Keratinocyte (primary cell): ENCODE measurements at regions not wholly inside any gene's neighbourhood (a gene's known extent, or its start where the extent isn't known, plus 50 kb on each side); places are given as distances from the start of the nearest gene placed in this dataset.

ENCODE experiments used
- DNase-seq: peaks from one replicate; pipeline ENCODE4 v3.0.0-alpha.2; 2011; ENCODE audit warnings: low read depth, missing footprints, low spot score
- FAIRE-seq: peaks from 2 replicates; lab custom pipeline; 2011; peaks lifted over from hg19 to GRCh38; lab: Jason Lieb, UNC
- H2AFZ ChIP-seq: 2 replicates; pipeline ENCODE4 v1.6.0; 2012; ENCODE audit warnings: low read length, control low read depth, inconsistent platforms; ENCODE audit not compliant: control insufficient read depth
- H3K27ac ChIP-seq: 2 replicates; pipeline ENCODE4 v1.5.1; 2011; ENCODE audit warnings: low read length; ENCODE audit not compliant: control insufficient read depth, insufficient read depth
- H3K27me3 ChIP-seq: 3 replicates; pipeline ENCODE4 v1.6.0; 2011; ENCODE audit warnings: low read length; ENCODE audit not compliant: control insufficient read depth, insufficient read depth; ENCODE audit errors: extremely low read depth
- H3K36me3 ChIP-seq, 2 experiments: 2 replicates in 1 of 2; 3 replicates in 1 of 2; pipeline ENCODE4 v1.5.1; 2011; ENCODE audit warnings: low read length in 2 of 2, mild to moderate bottlenecking in 1 of 2; ENCODE audit not compliant: control insufficient read depth in 2 of 2, insufficient read depth in 2 of 2; ENCODE audit errors: extremely low read depth in 1 of 2
- H3K4me1 ChIP-seq: 3 replicates; pipeline ENCODE4 v1.5.1; 2011; ENCODE audit warnings: low read length; ENCODE audit not compliant: control insufficient read depth, insufficient read depth; ENCODE audit errors: extremely low read depth
- H3K4me2 ChIP-seq: 3 replicates; pipeline ENCODE4 v1.6.0; 2011; ENCODE audit warnings: low read depth, low read length; ENCODE audit not compliant: control insufficient read depth, insufficient read depth; ENCODE audit errors: extremely low read depth
- H3K4me3 ChIP-seq, 3 experiments: fragments of 200-600 bp in 1 of 3; sonication (generic) in 1 of 3; 2 replicates in 2 of 3; 3 replicates in 1 of 3; pipeline ENCODE4 v1.5.1; 2011 to 2016; ENCODE audit warnings: low read length in 3 of 3, mild to moderate bottlenecking in 3 of 3, control low read depth in 2 of 3, inconsistent platforms in 1 of 3, low read depth in 1 of 3, mixed read lengths in 1 of 3, mixed run types in 1 of 3, moderate library complexity in 1 of 3; ENCODE audit not compliant: control insufficient read depth in 2 of 3, insufficient read depth in 2 of 3; ENCODE audit errors: extremely low read depth in 1 of 3
- H3K79me2 ChIP-seq: 2 replicates; pipeline ENCODE4 v1.6.0; 2012; ENCODE audit warnings: low read length; ENCODE audit not compliant: control insufficient read depth, insufficient read depth
- H3K9ac ChIP-seq: 3 replicates; pipeline ENCODE4 v1.6.0; 2011; ENCODE audit warnings: low read length; ENCODE audit not compliant: control insufficient read depth, insufficient read depth; ENCODE audit errors: extremely low read depth
- H3K9me1 ChIP-seq: 3 replicates; pipeline ENCODE4 v1.6.0; 2011; ENCODE audit warnings: low read length; ENCODE audit not compliant: control insufficient read depth, insufficient read depth; ENCODE audit errors: extremely low read depth
- H3K9me3 ChIP-seq: 2 replicates; pipeline ENCODE4 v1.5.1; 2012; ENCODE audit warnings: low read depth, low read length; ENCODE audit not compliant: control insufficient read depth
- H4K20me1 ChIP-seq: 3 replicates; pipeline ENCODE4 v1.6.0; 2011; ENCODE audit warnings: low read length; ENCODE audit not compliant: control insufficient read depth, insufficient read depth; ENCODE audit errors: extremely low read depth
- CTCF ChIP-seq, 3 experiments: IDR thresholded peaks in 1 of 3; conservative IDR thresholded peaks in 1 of 3; optimal IDR thresholded peaks in 1 of 3; 2 replicates in 2 of 3; 3 replicates in 1 of 3; pipeline versions ENCODE3 to v1.5.1; 2011; ENCODE audit warnings: low read length in 3 of 3, mild to moderate bottlenecking in 3 of 3, moderate library complexity in 2 of 3, control low read depth in 1 of 3, inconsistent platforms in 1 of 3; ENCODE audit not compliant: insufficient read depth in 2 of 3; ENCODE audit errors: extremely low read depth in 1 of 3
- EZH2 ChIP-seq: IDR thresholded peaks from one replicate; pipeline ENCODE4 v1.6.1; 2012; ENCODE audit warnings: inconsistent platforms, mild to moderate bottlenecking, low read length, moderate library complexity
- dilution Hi-C: fragments of 300-500 bp; cut with MboI; formaldehyde crosslinking; loops from one replicate; pipeline ENCODE4 v1.7.0; 2020; ENCODE audit warnings: low sequenced_read_pairs; ENCODE audit not compliant: extremely low pct_ligation_motif_present

- Histone ChIP-seq H3K79me2 (no peaks in the 10 kb centered on the region), H3K9ac (no peak overlapping the region), H3K4me3 (no peak overlapping the region), H3K4me1 (no peaks in the 10 kb centered on the region), H3K27me3 (no peaks in the 10 kb centered on the region), H3K36me3 (no peaks in the 10 kb centered on the region), H3K4me2 (no peak overlapping the region), H3K9me1 (no peaks in the 10 kb centered on the region), H3K27ac (no peak overlapping the region), H2AFZ (no peak overlapping the region), H4K20me1 (no peaks in the 10 kb centered on the region), H3K9me3 (no peaks in the 10 kb centered on the region)
- dilution Hi-C loops: no loop called here
- TF ChIP-seq CTCF (optimal IDR thresholded peaks at IDR 0.05 in 1 of 3, IDR thresholded peaks at IDR 0.05 in 1 of 3, conservative IDR thresholded peaks at IDR 0.05 in 1 of 3; ENCODE audit: extremely low read depth in 1 of 3, insufficient read depth in 2 of 3, low read length in 3 of 3) (no peak), EZH2 (no peak)
- FAIRE-seq (no peak), DNase-seq (no peak)
Measured at GRCh38 chr12:108424816-108425215, 85.7 kb upstream of the CMKLR1 start.

GRCh38 chr12:108424026-108424425 lies 84.9 kb upstream of the CMKLR1 start:
- TF ChIP-seq CTCF (optimal IDR thresholded peaks at IDR 0.05 in 1 of 3, IDR thresholded peaks at IDR 0.05 in 1 of 3, conservative IDR thresholded peaks at IDR 0.05 in 1 of 3; ENCODE audit: extremely low read depth in 1 of 3, insufficient read depth in 2 of 3, low read length in 3 of 3) (no peak), EZH2 (no peak)
- Histone ChIP-seq H3K36me3 (no peaks in the 10 kb centered on the region), H3K27ac (no peak overlapping the region), H2AFZ (no peak overlapping the region), H3K9me1 (no peaks in the 10 kb centered on the region), H3K4me2 (no peak overlapping the region), H3K9me3 (no peaks in the 10 kb centered on the region), H3K9ac (no peak overlapping the region), H3K27me3 (no peaks in the 10 kb centered on the region), H3K79me2 (no peaks in the 10 kb centered on the region), H3K4me3 (no peak overlapping the region), H4K20me1 (no peaks in the 10 kb centered on the region), H3K4me1 (no peaks in the 10 kb centered on the region)
- FAIRE-seq: no peak
- dilution Hi-C loops: no loop called here
- no peak for DNase-seq
